ENCODE measurements at regions not wholly inside any gene's neighbourhood (a gene's known extent, or its start where the extent isn't known, plus 50 kb on each side); places are given as distances from the start of the nearest gene placed in this dataset.
A peak's percentile ranks its signal among the peaks of the same experiment; 100 is the strongest.
"Not testable (repeated sequence)": the region's sequence is repeated elsewhere in the genome, so short reads cannot be mapped to it uniquely, and the experiment has no call there.

DNA sequence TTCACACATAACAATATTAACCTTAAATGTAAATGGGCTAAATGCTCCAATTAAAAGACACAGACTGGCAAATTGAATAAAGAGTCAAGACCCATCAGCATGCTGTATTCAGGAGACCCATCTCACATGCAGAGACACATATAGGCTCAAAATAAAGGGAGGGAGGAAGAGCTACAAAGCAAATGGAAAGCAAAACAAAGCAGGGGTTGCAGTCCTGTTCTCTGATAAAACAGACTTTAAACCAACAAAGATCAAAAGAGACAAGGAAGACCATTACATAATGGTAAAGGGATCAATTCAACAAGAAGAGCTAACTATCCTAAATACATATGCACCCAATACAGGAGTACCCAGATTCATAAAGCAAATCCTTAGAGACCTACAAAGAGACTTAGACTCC, 78.8 kb upstream of the RREB1 start:
- DNase-seq, result not testable (repeated sequence)

DNA sequence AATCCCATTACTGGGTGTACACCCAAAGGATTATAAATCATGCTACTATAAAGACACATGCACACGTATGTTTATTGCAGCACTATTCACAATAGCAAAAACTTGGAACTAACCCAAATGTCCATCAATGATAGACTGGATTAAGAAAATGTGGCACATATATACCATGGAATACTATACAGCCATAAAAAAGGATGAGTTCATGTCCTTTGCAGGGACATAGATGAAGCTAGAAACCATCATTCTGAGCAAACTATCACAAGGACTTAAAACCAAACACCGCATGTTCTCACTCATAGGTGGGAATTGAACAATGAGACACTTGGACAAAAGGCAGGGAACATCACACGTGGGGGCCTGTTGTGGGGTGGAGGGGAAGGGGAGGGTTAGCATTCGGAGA, 76.8 kb upstream of the RREB1 start:
- not testable (repeated sequence) for DNase-seq

DNA sequence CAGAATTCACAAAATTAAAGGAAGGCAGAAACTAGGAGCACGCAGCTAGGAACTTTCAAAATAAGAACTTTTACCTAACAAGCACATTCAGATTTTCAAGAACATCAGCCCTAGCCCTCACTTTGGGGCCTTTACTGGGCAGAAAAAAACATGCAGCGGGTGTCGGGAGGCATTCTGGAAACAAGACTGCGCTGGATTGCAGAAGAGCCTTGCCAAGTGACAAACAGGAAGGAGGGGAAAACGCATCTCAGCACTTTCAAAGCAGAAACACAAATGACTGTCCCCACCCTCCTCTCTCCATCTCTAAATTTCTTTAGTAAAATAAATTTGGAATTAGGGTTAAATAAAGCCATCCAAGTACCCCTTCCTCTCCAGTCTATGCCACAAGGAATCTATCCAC, 74.6 kb upstream of the RREB1 start:
- DNase-seq, result no peak

- DNase-seq, result no peak
These were observed 73.7 kb upstream of the RREB1 start for GRCh38 chr6:7034055-7034454.

DNA sequence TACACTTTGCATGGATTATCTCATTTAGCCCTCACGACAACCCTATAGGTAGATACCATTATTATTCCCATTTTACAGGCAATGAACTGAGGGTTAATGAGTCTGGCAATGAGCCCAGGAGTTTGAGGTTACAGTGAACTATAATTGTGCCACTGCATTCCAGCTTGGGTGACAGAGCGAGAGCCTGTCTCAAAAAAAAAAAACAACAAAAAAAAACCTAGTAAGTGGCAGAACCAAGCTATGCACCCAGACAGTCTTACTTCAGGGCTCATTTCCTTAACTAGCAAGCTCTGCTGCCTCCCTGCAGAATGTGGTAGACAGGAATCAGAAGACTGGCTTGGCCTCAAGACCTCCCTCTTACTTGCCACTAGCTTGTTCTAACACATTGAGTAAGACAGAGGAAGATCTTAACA, 71.9 kb upstream of the RREB1 start:
- no peak for DNase-seq

- DNase-seq, result no peak
These were observed 66.2 kb upstream of the RREB1 start for GRCh38 chr6:7041511-7042026.

GRCh38 chr6:7042056-7042653, 65.6 kb upstream of the RREB1 start:
- DNase-seq, result peak; percentile 17

DNA sequence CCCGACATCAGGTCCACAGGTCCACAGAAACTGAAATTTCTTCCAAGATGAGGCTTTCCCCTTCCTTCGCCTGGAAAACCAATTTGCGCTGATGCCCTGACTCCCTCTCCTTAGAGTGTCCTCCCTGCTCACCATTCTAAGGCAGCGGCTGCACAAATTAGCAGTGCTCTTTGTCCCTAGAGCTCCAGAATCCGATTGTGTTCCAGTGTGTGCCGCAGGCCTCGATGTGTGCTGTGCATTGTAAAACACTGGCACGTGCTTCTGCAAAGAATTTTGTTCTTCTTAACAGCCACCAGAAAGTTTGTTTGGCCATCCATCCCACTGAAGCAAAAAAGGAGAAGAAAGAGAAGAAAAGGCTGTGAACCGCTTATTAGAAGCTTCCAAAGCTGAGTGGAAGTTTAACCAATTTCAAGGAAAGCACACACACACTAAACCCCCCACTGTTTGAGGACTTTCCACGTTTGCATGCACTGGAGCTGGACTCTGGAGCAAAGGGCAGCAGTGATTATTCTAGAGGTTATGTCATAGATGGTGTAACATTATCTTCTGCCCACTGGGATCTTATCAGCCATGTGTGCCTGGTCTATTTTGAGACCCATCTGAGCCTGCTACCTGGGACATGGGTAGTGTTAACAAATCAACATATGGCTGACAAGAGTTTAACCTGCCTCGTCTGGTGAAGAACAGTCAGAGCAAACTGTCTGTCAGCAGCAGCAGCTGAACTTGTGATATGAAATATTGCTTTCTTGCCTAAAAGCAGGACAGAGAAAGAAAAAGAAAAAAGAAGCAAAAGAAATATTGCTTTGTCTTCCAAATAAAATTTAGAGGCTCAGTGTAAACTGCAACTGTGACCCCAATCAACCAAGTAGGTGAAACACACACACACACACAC, 64.9 kb upstream of the RREB1 start:
- DNase-seq, result no peak

GRCh38 chr6:7045331-7045730, 62.4 kb upstream of the RREB1 start:
- DNase-seq, result no peak

DNA sequence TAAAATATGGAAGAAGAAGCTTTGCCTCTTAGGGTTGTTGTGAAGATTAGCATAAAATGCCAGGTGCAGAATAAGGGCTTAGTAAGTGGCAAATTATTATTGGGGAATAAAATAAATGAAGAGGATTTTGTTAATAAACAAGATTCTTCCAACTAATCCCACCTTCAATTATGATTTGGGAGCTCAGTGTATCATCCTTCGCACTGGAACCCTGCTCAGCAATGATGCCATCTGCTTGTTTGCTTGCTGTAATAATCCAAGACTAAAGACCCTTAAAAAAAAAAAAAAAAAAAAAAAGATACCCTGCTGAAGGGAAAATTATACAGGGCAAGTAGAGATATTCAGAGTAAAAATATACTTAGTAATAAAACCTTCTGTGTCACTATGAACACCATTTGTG, 62.0 kb upstream of the RREB1 start:
- no peak for DNase-seq

- DNase-seq, result no peak
These were observed 60.6 kb upstream of the RREB1 start for GRCh38 chr6:7047128-7047527.

DNA sequence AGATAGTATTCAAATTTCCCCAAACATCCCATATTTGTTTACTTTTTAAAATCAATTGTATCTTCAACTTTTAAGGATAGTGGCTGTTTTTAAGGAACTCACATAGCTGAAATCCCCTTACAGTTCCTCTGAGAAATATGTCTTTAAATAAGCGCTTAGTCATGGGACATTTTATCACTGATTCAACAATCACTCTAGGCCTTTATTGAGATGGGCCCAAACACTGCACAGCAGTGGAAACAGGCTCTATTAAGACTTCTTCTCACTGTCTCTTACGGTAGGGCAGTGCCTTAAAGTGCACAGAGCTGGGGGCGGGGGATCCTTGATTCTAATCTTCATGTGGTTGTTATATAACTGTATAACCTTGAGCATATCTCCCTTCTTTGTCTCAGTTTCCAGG, 59.8 kb upstream of the RREB1 start:
- DNase-seq, result no peak

GRCh38 chr6:7048894-7049293, 58.9 kb upstream of the RREB1 start:
- DNase-seq, result no peak

DNA sequence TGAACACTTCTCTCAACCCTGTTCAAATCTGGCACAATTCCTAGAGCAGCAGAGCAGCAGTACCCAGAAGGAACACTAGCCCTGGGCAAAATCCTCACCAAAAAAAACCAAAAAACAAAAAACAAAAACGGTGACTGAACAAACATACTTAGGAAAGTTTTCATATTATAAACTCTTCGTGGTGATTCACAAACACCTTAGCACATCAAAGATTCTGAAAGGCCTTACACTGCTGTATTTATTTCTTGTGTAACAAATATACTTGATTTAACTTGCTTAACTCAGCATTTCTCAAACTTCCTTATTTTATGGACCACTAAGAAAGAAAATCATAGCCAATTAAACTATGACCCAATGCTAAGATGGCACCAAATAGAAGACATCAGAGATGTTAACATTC, 57.8 kb upstream of the RREB1 start:
- no peak for DNase-seq

GRCh38 chr6:7050872-7051779, 56.6 kb upstream of the RREB1 start:
- peak; percentile 20 for DNase-seq

GRCh38 chr6:7051780-7052442, 55.9 kb upstream of the RREB1 start:
- peak; percentile 41 for DNase-seq

- DNase-seq, result peak; percentile 49
These were observed 55.2 kb upstream of the RREB1 start for GRCh38 chr6:7052443-7053011.

DNA sequence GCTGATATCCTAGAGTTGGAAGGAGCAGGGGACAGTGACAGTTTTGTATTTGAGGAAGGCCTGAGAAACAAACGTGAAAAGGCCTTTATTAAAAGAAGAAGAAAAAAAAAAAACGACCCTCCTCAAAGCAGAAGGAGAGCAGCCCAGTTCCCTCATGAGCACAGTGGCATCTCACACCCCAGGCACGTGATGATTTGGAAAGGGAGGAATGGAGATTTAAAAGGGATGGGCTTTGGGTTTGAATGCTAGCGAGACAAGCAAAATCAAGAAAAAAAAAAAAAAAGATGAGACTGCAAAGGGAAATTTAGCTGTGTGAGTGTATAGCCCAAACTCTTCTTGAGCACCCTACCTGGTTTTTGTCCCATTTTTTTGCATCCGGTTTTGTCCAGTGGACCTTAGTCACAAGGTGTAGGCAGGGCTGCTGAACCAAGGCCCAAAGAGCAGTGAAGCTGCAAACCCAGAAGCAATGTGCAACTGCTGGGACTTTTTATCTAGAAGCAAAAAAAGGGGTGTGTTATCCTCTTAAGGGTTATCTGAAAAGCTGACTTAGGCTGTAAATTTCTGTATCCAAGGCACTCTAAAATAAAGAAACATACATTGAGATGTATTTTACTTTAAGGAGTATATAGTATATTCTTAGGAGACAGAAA, 54.5 kb upstream of the RREB1 start:
- DNase-seq, result no peak

Measured in EL (cell line).